Neural cell (in vitro differentiated cells): ENCODE measurements at regions not wholly inside any gene's neighbourhood (a gene's known extent, or its start where the extent isn't known, plus 50 kb on each side); places are given as distances from the start of the nearest gene placed in this dataset.

Experiments
- EP300 ChIP-seq: fragments of 450-650 bp; conservative IDR thresholded peaks from 2 replicates; pipeline ENCODE4 v1.6.1; 2014; ENCODE audit warnings: antibody characterized with exemption, mild to moderate bottlenecking, moderate library complexity; ENCODE audit not compliant: poor library complexity, severe bottlenecking
- EZH2 ChIP-seq: fragments of 200-600, 300-800 bp; shearing (Covaris generic), sonication (generic); IDR thresholded peaks from 2 replicates; pipeline ENCODE4 v1.6.1; 2014; ENCODE audit warnings: antibody characterized with exemption, low read length, borderline replicate concordance, mild to moderate bottlenecking; ENCODE audit not compliant: insufficient read depth, poor library complexity, severe bottlenecking
- MXI1 ChIP-seq: fragments of 450-650 bp; conservative IDR thresholded peaks from 2 replicates; pipeline ENCODE4 v1.6.1; 2014; ENCODE audit warnings: antibody characterized with exemption, mild to moderate bottlenecking; ENCODE audit not compliant: poor library complexity, severe bottlenecking
- POLR2AphosphoS5 ChIP-seq: IDR thresholded peaks from 2 replicates; pipeline ENCODE4 v1.6.1; 2012
- RAD21 ChIP-seq: fragments of 450-650 bp; conservative IDR thresholded peaks from 2 replicates; pipeline ENCODE4 v1.6.1; 2014; ENCODE audit warnings: antibody characterized with exemption, mild to moderate bottlenecking, moderate library complexity
- SMC3 ChIP-seq: fragments of 450-650 bp; conservative IDR thresholded peaks from 2 replicates; pipeline ENCODE4 v1.6.1; 2014; ENCODE audit warnings: antibody characterized with exemption, mild to moderate bottlenecking, moderate library complexity; ENCODE audit not compliant: poor library complexity
- TAF1 ChIP-seq: IDR thresholded peaks from 2 replicates; pipeline ENCODE4 v1.6.1; 2012; ENCODE audit warnings: low read depth
- TF ChIP-seq, protein P1 (sequence below): fragments of 450-650 bp; IDR thresholded peaks from 2 replicates; pipeline ENCODE4 v1.5.1; 2014; ENCODE audit warnings: antibody characterized with exemption, mild to moderate bottlenecking, moderate library complexity; ENCODE audit not compliant: poor library complexity, severe bottlenecking
- TF ChIP-seq, protein P2 (sequence below): IDR thresholded peaks from 2 replicates; pipeline ENCODE4 v1.6.1; 2012; ENCODE audit warnings: borderline replicate concordance

DNA sequence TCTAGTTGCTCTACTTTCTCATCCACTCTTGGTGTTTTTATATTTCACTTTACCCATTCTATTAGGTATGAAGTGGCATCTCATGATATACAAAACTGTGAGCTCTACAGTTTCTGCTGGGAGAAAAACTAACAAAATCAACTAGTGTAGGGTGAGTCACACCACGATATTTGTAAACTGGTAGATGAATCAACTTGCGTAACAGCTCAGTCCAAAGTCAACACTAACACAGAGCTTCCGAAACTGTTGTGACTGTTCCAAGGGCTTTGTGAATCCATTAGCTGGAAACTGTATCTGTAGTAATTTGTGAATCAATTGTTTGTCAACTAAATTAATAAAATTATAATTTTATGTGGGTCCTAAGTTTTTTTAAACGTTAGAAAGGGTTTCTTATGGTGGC, 119.8 kb upstream of the TSPAN5 start:
- TF ChIP-seq, protein P1, sequence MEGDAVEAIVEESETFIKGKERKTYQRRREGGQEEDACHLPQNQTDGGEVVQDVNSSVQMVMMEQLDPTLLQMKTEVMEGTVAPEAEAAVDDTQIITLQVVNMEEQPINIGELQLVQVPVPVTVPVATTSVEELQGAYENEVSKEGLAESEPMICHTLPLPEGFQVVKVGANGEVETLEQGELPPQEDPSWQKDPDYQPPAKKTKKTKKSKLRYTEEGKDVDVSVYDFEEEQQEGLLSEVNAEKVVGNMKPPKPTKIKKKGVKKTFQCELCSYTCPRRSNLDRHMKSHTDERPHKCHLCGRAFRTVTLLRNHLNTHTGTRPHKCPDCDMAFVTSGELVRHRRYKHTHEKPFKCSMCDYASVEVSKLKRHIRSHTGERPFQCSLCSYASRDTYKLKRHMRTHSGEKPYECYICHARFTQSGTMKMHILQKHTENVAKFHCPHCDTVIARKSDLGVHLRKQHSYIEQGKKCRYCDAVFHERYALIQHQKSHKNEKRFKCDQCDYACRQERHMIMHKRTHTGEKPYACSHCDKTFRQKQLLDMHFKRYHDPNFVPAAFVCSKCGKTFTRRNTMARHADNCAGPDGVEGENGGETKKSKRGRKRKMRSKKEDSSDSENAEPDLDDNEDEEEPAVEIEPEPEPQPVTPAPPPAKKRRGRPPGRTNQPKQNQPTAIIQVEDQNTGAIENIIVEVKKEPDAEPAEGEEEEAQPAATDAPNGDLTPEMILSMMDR = no peak
- TF ChIP-seq EZH2 (no peak), TAF1 (no peak), MXI1 (no peak), RAD21 (no peak), POLR2AphosphoS5 (no peak), EP300 (no peak), SMC3 (no peak)
- TF ChIP-seq, protein P2, sequence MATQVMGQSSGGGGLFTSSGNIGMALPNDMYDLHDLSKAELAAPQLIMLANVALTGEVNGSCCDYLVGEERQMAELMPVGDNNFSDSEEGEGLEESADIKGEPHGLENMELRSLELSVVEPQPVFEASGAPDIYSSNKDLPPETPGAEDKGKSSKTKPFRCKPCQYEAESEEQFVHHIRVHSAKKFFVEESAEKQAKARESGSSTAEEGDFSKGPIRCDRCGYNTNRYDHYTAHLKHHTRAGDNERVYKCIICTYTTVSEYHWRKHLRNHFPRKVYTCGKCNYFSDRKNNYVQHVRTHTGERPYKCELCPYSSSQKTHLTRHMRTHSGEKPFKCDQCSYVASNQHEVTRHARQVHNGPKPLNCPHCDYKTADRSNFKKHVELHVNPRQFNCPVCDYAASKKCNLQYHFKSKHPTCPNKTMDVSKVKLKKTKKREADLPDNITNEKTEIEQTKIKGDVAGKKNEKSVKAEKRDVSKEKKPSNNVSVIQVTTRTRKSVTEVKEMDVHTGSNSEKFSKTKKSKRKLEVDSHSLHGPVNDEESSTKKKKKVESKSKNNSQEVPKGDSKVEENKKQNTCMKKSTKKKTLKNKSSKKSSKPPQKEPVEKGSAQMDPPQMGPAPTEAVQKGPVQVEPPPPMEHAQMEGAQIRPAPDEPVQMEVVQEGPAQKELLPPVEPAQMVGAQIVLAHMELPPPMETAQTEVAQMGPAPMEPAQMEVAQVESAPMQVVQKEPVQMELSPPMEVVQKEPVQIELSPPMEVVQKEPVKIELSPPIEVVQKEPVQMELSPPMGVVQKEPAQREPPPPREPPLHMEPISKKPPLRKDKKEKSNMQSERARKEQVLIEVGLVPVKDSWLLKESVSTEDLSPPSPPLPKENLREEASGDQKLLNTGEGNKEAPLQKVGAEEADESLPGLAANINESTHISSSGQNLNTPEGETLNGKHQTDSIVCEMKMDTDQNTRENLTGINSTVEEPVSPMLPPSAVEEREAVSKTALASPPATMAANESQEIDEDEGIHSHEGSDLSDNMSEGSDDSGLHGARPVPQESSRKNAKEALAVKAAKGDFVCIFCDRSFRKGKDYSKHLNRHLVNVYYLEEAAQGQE = no peak
